G401 (cell line): ENCODE measurements at regions not wholly inside any gene's neighbourhood (a gene's known extent, or its start where the extent isn't known, plus 50 kb on each side); places are given as distances from the start of the nearest gene placed in this dataset.

Experiments used
- DNase-seq: peaks from one replicate; pipeline ENCODE4 v3.0.0-alpha.2; 2015; ENCODE audit warnings: low spot score
- in situ Hi-C: cut with HindIII; loops from 2 replicates; pipeline ENCODE4 v1.10.0; 2016; ENCODE audit warnings: low sequenced_read_pairs, mixed read lengths

DNA sequence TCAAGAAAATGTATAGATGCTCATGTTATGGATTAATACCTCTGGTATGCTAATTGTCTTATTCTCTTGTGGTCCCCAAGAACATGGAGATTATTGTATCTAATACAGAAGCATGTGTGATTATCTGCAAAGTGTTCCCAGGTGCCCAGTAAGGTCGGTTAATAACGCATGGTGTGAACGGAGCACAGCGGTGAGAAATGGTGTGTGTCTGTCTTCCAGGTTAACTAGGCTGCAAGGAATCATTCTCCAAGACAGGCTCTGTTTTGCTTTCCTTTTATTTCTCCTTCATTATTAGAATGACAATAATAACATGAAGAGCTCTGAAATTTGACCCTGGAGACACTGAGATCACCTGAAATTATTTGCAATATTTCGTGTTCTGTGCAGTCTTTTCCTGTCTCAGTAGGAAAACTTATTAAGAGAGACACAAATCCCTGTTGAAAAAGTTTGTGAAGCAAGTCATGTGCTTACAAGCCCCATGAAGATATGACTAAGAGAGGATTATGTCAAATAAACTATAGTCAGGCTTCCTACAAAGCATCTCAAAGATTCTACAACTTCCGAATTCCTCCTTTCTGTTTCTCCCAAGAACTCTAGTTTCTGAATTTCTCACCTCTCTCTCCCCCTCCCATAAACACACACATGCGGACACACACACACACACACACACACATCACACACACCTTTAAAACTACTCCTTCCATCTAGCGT is 230.9 kb downstream of the HS3ST1 start:
- no peak for DNase-seq
- in situ Hi-C loops = no loop called here

DNA sequence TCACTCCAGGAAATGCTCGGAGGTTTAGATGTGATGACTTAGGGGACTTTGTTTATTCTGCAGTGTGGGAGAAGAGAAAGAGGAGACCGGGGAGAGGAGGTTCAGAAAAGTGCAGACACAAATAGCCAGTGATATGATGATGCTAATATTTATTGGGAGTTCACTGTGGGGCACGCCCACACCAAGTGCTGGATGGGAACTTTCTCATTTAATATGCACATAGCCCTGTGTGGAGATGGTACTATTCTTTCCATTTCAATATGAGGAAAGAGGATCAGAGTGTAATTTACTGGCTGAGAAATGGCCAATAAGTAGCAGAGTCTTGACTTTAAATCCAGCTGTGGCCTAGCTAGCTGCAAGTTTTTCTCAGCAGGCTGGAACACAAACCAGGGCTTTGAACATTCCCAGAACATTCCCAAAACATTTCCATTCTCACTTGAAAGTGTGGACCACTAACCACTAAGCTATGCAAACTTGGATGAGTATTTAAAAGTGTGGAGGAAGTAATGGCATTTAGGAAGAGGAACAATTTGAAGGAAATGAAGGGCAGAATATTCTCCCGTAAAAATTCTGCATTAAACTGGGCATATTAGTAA is 231.7 kb downstream of the HS3ST1 start:
- in situ Hi-C loops = no loop called here
- no peak for DNase-seq

DNA sequence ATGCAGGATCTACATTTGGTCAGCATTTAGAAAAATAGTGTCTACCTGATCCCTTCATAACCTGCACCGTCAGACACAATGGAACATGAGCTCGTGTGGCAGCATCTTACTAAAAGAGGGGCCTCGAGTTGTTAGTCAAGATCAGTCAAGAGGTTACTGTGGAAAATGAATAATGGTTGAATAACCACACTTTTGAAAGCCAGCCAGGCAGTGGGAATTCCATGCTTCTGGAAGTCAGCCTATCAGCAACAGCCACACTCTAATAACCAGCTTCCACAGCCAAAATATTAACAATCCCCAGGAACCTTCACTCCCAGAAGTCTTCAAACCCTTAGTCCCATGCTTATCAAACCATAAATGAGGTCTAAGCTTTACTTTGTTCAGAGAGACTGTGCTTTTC is 234.3 kb downstream of the HS3ST1 start:
- in situ Hi-C loops = no loop called here

DNA sequence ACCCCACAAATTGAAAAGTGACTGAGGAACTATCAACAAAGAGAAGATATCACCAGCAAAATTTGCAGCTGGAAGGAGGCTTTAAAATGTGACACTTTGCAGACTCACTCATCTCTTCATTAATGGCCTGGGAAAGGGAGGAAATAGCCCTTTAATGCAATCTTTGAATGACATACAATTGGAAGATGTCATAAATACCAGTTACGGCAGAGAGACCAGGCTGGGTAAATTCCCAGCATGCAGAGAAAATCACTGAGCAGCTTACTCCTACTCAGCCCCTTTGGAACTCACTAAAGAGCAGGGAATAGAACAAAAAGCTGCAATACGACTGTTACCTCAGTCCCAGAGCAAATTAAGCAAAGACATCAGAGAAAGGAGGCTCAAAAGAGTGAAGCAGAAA is 238.9 kb downstream of the HS3ST1 start:
- in situ Hi-C loops = no loop called here
- DNase-seq = no peak

More for the DNA sequence above, 234.3 kb downstream of the HS3ST1 start:
- DNase-seq = no peak

DNA sequence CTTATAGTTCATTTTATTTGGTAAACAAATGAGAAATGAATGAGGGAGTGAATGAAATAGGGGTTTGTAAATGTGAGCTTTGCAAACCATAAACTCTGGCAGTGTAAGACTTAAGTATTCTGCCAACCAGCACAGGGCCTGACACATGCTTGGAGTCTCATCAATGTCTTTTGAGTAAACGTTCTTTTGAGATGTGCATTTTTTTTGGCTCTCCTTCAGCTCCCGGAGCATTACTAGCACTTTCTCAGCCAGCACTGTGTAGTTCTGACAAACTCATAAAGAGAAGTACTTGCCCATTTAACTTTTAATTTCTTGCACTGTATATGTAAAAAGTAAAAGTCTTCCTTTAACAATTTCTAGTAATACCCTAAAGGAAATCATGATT is 245.3 kb downstream of the HS3ST1 start:
- no peak for DNase-seq
- in situ Hi-C loops = no loop called here

GRCh38 chr4:11182586-11183355 is 245.9 kb downstream of the HS3ST1 start:
- in situ Hi-C loops = no loop called here
- DNase-seq = no peak

GRCh38 chr4:11182031-11182430 is 246.7 kb downstream of the HS3ST1 start:
- no peak for DNase-seq
- in situ Hi-C loops = no loop called here

- DNase-seq = no peak
- in situ Hi-C loops = no loop called here
Measured at GRCh38 chr4:11179796-11180195, 248.9 kb downstream of the HS3ST1 start.

DNA sequence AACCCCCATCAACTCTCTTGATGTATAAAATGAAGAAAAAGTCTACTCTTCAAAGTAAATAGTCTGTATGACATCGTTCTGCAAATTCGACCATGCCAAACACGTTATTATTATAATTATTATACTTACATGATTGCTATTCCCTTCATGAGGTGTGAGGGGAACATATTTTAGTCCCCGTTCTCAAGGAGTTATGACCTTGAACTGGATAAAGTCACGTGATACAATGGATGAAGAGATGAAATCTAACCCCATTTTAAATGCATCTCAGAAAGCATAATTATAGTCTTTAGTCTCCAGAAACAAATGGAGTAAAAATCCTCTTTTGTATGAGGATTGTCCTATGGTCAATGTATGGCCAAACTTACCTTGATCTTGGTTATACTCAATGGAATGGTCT is 250.3 kb downstream of the HS3ST1 start:
- no peak for DNase-seq
- in situ Hi-C loops = no loop called here

- DNase-seq = no peak
Measured at GRCh38 chr4:11175374-11175773, 253.3 kb downstream of the HS3ST1 start.

DNA sequence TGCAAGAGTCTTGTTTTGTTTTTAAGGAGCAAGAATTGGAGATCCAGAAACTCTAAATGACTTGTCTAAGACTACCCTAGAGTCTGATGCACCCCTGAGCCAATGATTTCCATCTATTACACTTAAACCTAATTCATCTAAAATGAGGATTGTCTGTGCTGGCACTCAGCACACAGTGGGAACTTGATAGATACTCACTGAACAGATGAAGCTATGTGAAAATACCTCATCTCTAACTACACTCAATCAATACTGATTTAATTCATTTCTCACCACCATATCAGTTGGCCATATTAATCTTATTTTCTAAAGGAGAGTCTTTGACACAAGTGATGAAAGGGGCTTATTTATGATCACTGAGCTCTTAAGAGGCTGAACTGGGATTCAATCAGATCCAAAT is 262.1 kb downstream of the HS3ST1 start:
- no peak for DNase-seq
- in situ Hi-C loops = no loop called here

More at GRCh38 chr4:11175374-11175773, 253.3 kb downstream of the HS3ST1 start:
- in situ Hi-C loops = no loop called here

- in situ Hi-C loops = no loop called here
- no peak for DNase-seq
Measured at GRCh38 chr4:11166034-11166433, 262.7 kb downstream of the HS3ST1 start.

DNA sequence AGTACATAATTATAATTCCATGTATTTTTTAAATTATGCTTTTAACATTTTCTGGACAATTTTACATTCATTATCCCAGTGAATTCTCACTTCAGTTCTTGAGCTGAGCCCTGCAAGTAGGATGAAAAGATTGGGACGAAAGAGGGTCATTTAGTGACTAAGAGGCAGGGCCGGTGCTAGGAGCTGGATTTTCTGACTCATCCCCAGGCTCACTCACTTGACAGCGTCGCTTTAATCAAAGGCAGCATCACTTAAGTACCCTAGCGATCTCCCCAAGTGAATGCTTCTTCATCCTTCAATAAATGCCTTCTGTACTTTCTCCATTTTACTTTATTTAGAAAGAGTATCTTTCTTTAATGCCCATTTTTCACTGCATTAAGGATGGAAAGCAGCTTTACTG is 263.6 kb downstream of the HS3ST1 start:
- no peak for DNase-seq
- in situ Hi-C loops = no loop called here

DNA sequence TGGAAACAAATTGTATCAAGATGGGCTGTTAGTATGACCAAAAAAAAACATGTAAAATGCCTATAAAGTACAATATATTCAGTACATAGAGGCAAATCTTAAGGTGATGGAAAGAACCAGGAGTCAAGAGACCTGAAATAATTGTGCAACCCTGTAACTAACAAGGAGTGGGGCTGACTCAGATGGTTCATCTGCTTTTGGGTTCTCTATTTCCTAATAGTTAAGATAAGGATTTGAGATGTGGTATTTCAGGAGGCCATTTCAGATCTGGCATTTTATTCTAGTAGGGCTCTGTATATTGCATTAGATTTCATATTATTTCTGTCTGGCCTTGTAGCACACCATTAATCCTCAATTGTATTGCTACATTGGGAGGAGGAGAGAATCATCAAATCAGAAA is 268.4 kb downstream of the HS3ST1 start:
- in situ Hi-C loops = no loop called here
- DNase-seq = no peak

DNA sequence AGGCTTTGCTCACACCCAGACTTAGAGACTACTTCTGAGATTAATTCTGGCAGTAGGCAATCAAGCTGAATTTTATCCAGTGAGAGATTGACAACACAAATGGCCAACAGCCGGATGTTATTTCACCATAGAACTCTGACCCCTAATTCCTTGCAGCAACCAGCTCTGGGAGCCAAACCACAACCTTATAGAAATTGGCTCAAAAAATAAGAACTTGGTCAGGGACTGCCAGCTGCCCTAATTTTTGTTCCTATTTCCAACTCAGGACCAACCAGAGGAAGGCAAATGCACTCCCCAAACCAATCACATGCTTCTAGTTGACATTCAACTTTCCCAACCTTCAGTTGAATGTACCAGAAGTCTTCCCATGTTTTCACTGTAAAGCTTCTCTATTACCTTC is 269.7 kb downstream of the HS3ST1 start:
- no peak for DNase-seq
- in situ Hi-C loops = no loop called here

DNA sequence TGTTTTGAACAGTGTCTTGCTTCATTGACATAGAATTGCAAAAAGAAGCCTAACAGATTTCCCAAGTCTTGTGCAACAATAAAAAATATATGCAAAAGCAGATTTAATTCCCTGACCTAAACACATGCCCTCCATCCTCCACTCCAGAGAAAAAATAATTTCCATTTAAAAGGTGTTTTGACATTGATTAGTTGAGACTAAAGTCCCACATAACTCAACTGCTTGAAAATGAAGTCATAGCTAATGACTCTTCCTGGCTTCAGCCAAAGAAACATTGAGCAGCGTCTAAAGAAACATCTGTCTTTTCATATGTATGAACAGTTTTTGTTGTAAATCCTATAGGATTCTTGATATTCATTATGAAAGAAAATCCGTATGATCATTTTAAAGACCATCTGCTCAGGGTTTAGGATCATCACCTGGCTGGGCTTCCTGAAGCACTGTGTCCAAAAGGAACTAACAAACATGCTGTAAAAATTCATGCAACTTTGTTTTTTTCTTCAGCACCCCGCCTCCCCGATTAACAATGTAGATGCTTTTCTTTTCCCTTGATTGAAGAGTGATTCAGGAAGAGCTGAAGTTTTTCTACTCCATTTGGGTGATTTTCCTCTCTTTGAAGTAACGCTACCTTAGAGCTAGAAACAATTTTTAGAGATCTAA is 273.4 kb downstream of the HS3ST1 start:
- in situ Hi-C loops = no loop called here
- DNase-seq = no peak

DNA sequence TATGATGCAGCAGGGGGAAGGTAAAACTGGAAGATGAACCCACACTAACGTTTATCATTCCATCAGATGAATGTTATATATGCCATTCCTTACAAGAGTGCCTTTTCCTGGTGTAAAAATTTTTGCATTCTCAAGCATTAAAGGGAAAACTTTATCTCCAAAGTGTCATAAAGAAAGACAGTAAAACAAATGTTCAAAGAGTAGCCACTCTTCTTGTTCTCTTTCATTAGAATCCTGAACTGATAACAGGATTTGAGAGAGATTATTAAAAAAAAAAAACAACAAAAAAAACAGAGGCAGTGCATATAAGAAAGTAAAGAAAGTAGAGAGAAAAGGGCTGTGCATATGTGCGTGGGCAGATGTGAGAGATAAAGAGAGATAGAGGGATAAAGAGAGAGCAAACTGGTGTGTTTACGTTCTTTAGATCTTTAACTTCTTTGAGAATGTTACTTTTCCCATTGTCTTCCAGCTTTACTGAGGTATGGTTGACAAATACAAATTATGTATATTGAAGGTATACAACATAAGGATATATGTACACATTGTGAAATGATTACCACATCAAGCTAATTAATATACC is 275.4 kb downstream of the HS3ST1 start:
- DNase-seq = no peak
- in situ Hi-C loops = no loop called here

DNA sequence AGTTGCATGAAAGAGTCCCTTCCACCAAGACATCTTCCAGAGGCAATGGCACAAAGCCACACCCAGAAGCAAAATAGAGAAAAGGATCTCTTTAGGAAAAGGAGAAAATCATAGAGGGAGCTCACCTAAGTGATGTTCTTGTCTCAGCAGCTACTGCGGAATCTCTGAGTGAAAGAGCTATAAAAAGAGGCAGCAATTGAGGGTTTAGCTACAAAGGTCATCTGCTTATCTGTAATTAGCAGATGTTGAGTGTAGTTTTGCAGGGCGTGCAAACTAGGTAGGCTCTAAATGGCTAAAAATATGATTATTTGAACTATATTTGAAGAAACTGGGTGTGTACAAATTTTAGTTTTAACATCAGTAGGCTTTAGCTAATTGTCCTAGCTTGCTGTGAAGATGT is 276.0 kb downstream of the HS3ST1 start:
- no peak for DNase-seq
- in situ Hi-C loops = no loop called here

GRCh38 chr4:11151500-11151899 is 277.2 kb downstream of the HS3ST1 start:
- in situ Hi-C loops = no loop called here
- DNase-seq = no peak
